Muscle layer of colon (tissue), 2 donors: ENCODE measurements at regions not wholly inside any gene's neighbourhood (a gene's known extent, or its start where the extent isn't known, plus 50 kb on each side); places are given as distances from the start of the nearest gene placed in this dataset.

Source experiments
- H3K27ac ChIP-seq: one replicate; pipeline ENCODE4 v1.7.0; 2013; ENCODE audit warnings: low read depth, mild to moderate bottlenecking, low read length, moderate library complexity
- H3K27me3 ChIP-seq, 2 donors: one replicate each; pipeline ENCODE4 v1.7.0; 2013; ENCODE audit warnings: low read length in 2 of 2, mild to moderate bottlenecking in 2 of 2; ENCODE audit not compliant: insufficient read depth in 2 of 2, control insufficient read depth in 1 of 2
- H3K36me3 ChIP-seq: one replicate; pipeline ENCODE4 v1.7.0; 2013; ENCODE audit warnings: mild to moderate bottlenecking, low read length; ENCODE audit not compliant: insufficient read depth
- H3K4me1 ChIP-seq: one replicate; pipeline ENCODE4 v1.7.0; 2013; ENCODE audit warnings: mild to moderate bottlenecking, low read length; ENCODE audit not compliant: insufficient read depth
- H3K4me3 ChIP-seq, 2 donors: one replicate each; pipeline ENCODE4 v1.7.0; 2013; ENCODE audit warnings: low read length in 2 of 2, low read depth in 1 of 2, mild to moderate bottlenecking in 1 of 2, moderate library complexity in 1 of 2
- H3K9ac ChIP-seq: one replicate; pipeline ENCODE4 v1.7.0; 2013; ENCODE audit warnings: low read length
- H3K9me3 ChIP-seq: one replicate; pipeline ENCODE4 v1.7.0; 2013; ENCODE audit warnings: mild to moderate bottlenecking, low read length
- donor health status: abdominal sarcoma.
- donor health status: Adenocarcinoma of cecum.

DNA sequence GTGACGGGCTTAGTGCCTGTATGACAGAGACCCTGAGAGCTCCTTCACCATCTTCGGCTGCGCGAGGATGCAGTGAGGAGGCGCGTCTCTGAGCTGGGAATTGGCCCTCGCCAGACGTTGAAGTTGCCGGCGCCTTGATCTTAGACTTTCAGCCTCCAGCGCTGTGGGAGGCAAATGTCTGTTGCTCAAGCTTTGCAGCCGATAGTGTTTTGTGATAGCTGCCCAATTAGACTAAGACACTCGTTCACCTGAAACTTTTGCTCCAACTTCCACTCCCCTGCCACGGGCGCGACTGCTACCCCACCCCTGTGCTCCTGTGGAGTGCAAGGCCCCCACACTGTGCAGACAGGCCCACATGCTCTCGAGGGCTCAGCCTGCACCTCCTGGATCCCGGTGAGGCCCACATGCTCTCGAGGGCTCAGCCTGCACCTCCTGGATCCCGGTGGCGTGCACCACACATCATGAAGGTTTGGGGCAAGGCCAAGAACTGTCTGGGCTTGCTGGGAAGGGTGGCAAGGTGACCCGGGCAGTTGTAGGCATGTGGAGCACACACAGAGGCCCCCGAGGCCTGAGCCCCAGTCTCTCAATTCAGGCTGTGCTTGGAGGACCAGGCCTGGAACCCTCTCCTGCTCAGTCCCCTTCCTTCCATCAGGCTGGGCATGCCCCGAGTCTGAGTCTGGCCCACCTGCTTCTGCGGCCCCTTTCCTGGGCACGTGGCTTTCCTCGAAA is 324.6 kb downstream of the TMEM121 start:
- Histone ChIP-seq H3K4me1 (no peaks in the 10 kb centered on the region), H3K4me3 (no peak overlapping the region), H3K27ac (no peak overlapping the region), H3K9ac (no peak overlapping the region), H3K27me3 (no peaks in the 10 kb centered on the region), H3K36me3 (no peaks in the 10 kb centered on the region), H3K9me3 (no peaks in the 10 kb centered on the region)

DNA sequence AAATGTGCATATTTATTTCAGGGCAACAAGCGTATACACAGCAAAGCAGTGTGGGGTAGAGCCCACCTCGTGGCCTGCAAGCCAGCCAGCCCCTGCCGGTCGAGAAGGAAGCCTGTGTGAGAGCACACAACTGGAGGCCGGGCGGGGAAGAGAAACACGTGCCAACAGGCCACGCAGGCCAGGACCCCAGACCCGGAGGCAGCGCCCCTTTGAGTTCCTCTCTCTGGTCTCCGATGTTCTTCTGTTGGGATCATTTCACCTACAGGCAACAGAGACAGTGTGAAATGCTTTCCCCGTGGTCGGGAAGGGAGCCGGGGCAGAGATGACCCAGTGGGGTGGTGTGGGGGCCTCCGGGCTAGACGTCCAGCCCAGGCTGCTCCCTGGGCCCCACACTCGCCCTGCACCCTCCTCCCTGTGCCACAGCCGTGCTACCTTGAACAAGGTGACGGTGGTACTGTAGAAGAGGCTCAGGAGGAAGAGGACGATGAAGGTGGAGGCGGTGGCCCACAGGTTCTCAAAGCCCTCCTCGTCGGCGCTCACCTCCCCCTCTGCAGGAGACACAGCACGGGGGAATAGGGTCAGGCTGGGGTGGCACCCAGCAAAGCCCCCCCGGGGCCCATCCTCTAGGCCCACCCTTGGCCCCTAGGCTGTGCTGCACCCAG is 325.5 kb downstream of the TMEM121 start:
- H3K27ac ChIP-seq = no peak overlapping the region
- no peaks in the 10 kb centered on the region for H3K27me3 ChIP-seq
- H3K9ac ChIP-seq = no peak overlapping the region
- H3K4me1 ChIP-seq = no peaks in the 10 kb centered on the region
- H3K4me3 ChIP-seq = no peak overlapping the region
- no peaks in the 10 kb centered on the region for H3K36me3 ChIP-seq
- H3K9me3 ChIP-seq = no peaks in the 10 kb centered on the region

GRCh38 chr14:105852378-105853088 is 326.1 kb downstream of the TMEM121 start:
- Histone ChIP-seq H3K27me3 (no peaks in the 10 kb centered on the region), H3K9ac (no peak overlapping the region), H3K4me3 (no peak overlapping the region), H3K9me3 (no peaks in the 10 kb centered on the region), H3K4me1 (no peaks in the 10 kb centered on the region), H3K27ac (no peak overlapping the region), H3K36me3 (no peaks in the 10 kb centered on the region)

- Histone ChIP-seq H3K27ac (no peak overlapping the region), H3K4me3 (no peak overlapping the region), H3K27me3 (no peaks in the 10 kb centered on the region), H3K36me3 (no peaks in the 10 kb centered on the region), H3K9ac (no peak overlapping the region), H3K4me1 (no peaks in the 10 kb centered on the region), H3K9me3 (no peaks in the 10 kb centered on the region)
These were observed 326.9 kb downstream of the TMEM121 start for GRCh38 chr14:105853089-105853906.

- H3K9ac ChIP-seq = no peak overlapping the region
- H3K9me3 ChIP-seq = no peaks in the 10 kb centered on the region
- no peaks in the 10 kb centered on the region for H3K36me3 ChIP-seq
- no peak overlapping the region for H3K4me3 ChIP-seq
- no peaks in the 10 kb centered on the region for H3K4me1 ChIP-seq
- H3K27ac ChIP-seq = no peak overlapping the region
- no peaks in the 10 kb centered on the region for H3K27me3 ChIP-seq
These were observed 327.7 kb downstream of the TMEM121 start for GRCh38 chr14:105853907-105854599.

- Histone ChIP-seq H3K9me3 (no peaks in the 10 kb centered on the region), H3K4me3 (no peak overlapping the region), H3K27ac (no peak overlapping the region)
These were observed 328.3 kb downstream of the TMEM121 start for GRCh38 chr14:105854600-105855245.

DNA sequence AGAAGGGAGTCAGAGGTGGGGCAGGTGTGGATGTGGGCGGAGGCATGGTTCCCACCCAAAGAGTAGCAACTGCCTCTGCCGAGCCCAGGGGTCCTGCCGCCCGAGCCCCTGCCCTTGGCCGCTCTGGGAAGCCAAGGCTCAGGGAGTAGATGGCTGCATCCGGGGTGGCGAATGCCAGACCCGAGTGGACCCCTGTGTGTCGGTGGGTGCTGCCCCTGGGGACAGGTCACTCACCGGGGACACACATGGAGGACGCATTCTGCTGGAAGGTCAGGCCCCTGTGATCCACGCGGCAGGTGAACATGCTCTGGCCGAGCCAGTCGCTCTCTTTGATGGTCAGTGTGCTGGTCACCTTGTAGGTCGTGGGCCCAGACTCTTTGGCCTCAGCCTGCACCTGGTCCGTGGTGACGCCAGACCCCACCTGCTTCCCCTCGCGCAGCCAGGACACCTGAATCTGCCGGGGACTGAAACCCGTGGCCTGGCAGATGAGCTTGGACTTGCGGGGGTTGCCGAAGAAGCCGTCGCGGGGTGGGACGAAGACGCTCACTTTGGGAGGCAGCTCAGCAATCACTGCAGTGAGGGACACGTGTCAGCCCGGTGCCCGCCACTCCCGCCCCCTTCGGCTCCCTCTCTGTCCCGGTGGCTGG is 329.0 kb downstream of the TMEM121 start:
- no peak overlapping the region for H3K4me3 ChIP-seq
- H3K27me3 ChIP-seq = no peaks in the 10 kb centered on the region
- H3K9ac ChIP-seq = no peak overlapping the region
- no peaks in the 10 kb centered on the region for H3K9me3 ChIP-seq
- H3K4me1 ChIP-seq = no peaks in the 10 kb centered on the region
- H3K36me3 ChIP-seq = no peaks in the 10 kb centered on the region
- no peak overlapping the region for H3K27ac ChIP-seq

More at GRCh38 chr14:105854600-105855245, 328.3 kb downstream of the TMEM121 start:
- H3K9ac ChIP-seq = no peak overlapping the region
- H3K36me3 ChIP-seq = no peaks in the 10 kb centered on the region
- H3K4me1 ChIP-seq = no peaks in the 10 kb centered on the region
- no peaks in the 10 kb centered on the region for H3K27me3 ChIP-seq

DNA sequence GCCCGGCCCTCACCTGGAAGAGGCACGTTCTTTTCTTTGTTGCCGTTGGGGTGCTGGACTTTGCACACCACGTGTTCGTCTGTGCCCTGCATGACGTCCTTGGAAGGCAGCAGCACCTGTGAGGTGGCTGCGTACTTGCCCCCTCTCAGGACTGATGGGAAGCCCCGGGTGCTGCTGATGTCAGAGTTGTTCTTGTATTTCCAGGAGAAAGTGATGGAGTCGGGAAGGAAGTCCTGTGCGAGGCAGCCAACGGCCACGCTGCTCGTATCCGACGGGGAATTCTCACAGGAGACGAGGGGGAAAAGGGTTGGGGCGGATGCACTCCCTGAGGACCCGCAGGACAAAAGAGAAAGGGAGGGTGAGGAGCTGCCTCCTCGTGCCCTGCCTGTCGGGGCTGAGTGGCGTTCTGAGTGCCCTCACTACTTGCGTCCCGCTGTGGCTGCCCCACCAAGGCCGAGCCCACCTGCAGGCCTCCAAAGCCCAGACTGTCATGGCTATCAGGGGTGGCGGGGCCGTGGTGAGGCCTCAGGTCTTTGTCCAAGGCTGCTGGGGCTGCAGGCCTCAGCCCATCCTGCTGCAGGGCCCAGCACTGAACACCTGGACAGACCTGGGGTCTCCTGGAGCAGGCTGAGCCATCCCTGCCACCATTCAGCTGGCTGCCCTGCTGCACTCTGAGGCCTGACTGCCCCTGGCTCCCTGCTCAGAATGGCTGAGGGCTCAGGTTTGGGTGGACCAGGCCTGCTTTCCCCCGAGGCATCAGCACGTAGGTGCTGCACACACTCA is 329.7 kb downstream of the TMEM121 start:
- Histone ChIP-seq H3K9me3 (no peaks in the 10 kb centered on the region), H3K4me3 (no peak overlapping the region), H3K36me3 (no peaks in the 10 kb centered on the region), H3K4me1 (no peaks in the 10 kb centered on the region), H3K9ac (no peak overlapping the region), H3K27ac (no peak overlapping the region), H3K27me3 (no peaks in the 10 kb centered on the region)

DNA sequence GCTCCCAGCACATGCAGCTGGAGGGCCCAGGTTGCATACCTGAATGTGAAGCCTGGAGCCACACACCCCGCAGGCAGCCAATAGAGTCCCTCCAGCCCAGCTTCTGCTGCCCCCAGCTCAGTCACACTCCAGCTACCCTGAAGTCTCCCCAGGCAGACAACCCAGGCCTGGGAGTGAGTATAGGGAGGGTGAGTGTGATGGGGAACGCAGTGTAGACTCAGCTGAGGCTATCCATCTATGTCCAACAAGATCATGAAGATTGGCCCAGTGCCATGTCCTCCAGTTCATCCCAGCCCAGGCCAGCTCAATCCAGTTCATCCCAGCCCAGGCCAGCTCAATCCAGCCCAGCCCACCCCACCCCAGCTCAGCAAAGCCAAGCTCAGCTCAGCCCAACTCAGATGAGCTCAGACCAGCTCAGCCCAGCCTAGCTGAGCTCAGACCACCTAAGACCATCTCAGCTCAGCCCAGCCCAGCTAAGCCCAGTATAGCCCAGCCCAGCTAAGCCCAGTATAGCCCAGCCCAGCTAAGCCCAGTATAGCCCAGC is 330.4 kb downstream of the TMEM121 start:
- H3K4me1 ChIP-seq = no peaks in the 10 kb centered on the region
- no peak overlapping the region for H3K9ac ChIP-seq
- no peaks in the 10 kb centered on the region for H3K27me3 ChIP-seq
- H3K9me3 ChIP-seq = no peaks in the 10 kb centered on the region
- H3K4me3 ChIP-seq = no peak overlapping the region
- no peak overlapping the region for H3K27ac ChIP-seq
- H3K36me3 ChIP-seq = no peaks in the 10 kb centered on the region
